ENCODE measurements at regions not wholly inside any gene's neighbourhood (a gene's known extent, or its start where the extent isn't known, plus 50 kb on each side); places are given as distances from the start of the nearest gene placed in this dataset.
A peak's percentile ranks its signal among the peaks of the same experiment; 100 is the strongest.

DNA sequence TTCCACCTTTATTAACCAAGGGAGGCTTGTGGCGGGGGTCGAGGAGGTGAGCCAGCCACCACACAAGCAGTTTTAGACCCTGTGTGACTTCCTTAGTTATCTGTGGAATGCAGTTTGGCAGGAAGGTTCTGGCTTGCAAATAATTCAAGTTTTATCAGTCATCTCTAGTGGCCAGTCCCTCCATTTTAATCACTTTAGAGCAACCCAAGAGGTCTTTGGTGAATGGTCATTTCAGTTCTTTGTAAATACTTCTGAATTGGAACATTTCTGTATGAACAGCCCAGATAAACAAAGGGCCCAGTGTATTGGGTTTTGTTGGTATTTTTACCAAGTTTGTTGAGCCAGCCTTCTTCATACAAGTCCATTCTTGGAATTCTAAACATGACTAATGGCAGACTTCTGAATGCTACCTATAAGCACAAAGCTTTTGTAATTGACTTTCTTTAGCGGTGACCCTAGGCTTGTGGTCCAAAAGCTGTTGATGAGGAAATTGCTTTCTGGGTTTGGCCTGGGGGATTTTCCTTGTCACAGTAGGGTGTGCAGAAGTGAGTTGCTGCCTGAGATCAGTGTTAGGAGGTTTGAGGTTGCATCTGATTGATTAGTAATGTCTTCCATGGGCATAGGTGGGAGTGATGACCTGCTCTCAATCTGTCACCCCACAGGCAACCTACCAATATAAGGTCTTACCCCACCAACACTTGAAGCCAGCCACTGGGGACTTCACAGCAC, 193.3 kb upstream of the TOPAZ1 start:
- ATAC-seq (ENCODE audit: low read depth in 2 of 2) = no peak
- Histone ChIP-seq H3K4me3 (ENCODE audit: low read depth, low read length) (no peak overlapping the region), H3K4me1 (ENCODE audit: control insufficient read depth, insufficient read depth, low read length, poor library complexity, severe bottlenecking) (no peaks in the 10 kb centered on the region), H3K9me3 (ENCODE audit: control insufficient read depth in 2 of 2, low read length in 2 of 2) (no peaks in the 10 kb centered on the region), H3K27me3 (ENCODE audit: control insufficient read depth, insufficient read depth, low read length) (no peaks in the 10 kb centered on the region), H3K27ac (ENCODE audit: insufficient read depth, low read length, poor library complexity, severe bottlenecking) (no peak overlapping the region), H3K36me3 (ENCODE audit: control insufficient read depth, insufficient read depth, low read length) (no peaks in the 10 kb centered on the region)
- H3K4me3 Mint-ChIP-seq = no peak overlapping the region
- H3K4me1 Mint-ChIP-seq = no peaks in the 10 kb centered on the region
- H3K27me3 Mint-ChIP-seq = peaks cover 29% of the 10 kb centered on the region
- DNase-seq = no peak
- H3K27ac Mint-ChIP-seq = no peak overlapping the region
- H3K9me3 Mint-ChIP-seq = no peaks in the 10 kb centered on the region
- H3K36me3 Mint-ChIP-seq = no peaks in the 10 kb centered on the region

DNA sequence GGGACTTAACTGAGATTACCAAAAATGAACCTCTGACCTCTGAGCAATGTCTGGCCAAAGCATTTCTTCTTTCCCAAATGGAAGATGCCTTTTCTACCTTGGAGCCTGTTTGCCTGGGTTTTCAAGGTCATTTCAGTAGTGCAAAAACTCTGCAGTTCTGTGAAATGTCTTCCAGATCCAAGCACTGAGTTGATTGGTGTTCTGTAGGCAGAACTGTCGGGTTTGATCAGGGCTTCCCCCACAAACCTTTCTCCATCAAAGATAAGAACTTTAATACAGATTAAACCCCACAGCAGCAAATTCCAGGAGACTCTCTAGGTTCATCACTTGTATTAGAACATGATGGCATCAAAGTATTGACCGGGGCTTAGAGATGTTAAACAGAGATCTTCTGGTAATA, 192.7 kb upstream of the TOPAZ1 start:
- no peak overlapping the region for H3K27ac Mint-ChIP-seq
- Histone ChIP-seq H3K27me3 (ENCODE audit: control insufficient read depth, insufficient read depth, low read length) (no peaks in the 10 kb centered on the region), H3K9me3 (ENCODE audit: control insufficient read depth in 2 of 2, low read length in 2 of 2) (no peaks in the 10 kb centered on the region), H3K36me3 (ENCODE audit: control insufficient read depth, insufficient read depth, low read length) (no peaks in the 10 kb centered on the region), H3K27ac (ENCODE audit: insufficient read depth, low read length, poor library complexity, severe bottlenecking) (no peak overlapping the region), H3K4me3 (ENCODE audit: low read depth, low read length) (no peak overlapping the region), H3K4me1 (ENCODE audit: control insufficient read depth, insufficient read depth, low read length, poor library complexity, severe bottlenecking) (no peaks in the 10 kb centered on the region)
- no peak overlapping the region for H3K4me3 Mint-ChIP-seq
- H3K36me3 Mint-ChIP-seq = no peaks in the 10 kb centered on the region
- peaks cover 29% of the 10 kb centered on the region for H3K27me3 Mint-ChIP-seq
- no peaks in the 10 kb centered on the region for H3K4me1 Mint-ChIP-seq
- no peaks in the 10 kb centered on the region for H3K9me3 Mint-ChIP-seq
- ATAC-seq (ENCODE audit: low read depth in 2 of 2) = no peak
- DNase-seq = no peak

DNA sequence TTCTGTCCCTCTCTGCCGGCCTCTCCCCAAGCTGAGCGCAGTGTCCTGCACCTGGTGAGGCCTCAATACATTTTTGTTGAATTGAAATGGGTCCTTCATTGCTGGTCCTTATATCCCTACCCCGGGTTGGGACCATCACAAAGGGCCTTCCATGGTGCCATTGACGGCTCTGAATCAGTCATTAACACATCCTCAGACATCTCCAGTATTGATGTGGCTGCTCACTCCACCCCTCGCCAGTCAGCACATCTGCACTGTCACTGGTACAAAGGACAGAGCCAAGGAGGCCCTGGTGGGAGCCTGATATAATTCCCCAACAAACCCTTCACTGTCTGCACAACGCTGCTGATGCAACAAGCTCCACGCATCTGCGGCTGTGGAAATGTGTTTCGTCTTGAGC, 191.6 kb upstream of the TOPAZ1 start:
- no peaks in the 10 kb centered on the region for H3K9me3 Mint-ChIP-seq
- H3K27ac ChIP-seq (ENCODE audit: insufficient read depth, low read length, poor library complexity, severe bottlenecking) = no peak overlapping the region
- H3K4me1 ChIP-seq (ENCODE audit: control insufficient read depth, insufficient read depth, low read length, poor library complexity, severe bottlenecking) = no peaks in the 10 kb centered on the region
- ATAC-seq (ENCODE audit: low read depth in 2 of 2) (no peak), DNase-seq (no peak)
- H3K4me1 Mint-ChIP-seq = no peaks in the 10 kb centered on the region
- H3K36me3 Mint-ChIP-seq = no peaks in the 10 kb centered on the region
- no peaks in the 10 kb centered on the region for H3K9me3 ChIP-seq (ENCODE audit: control insufficient read depth in 2 of 2, low read length in 2 of 2)
- no peaks in the 10 kb centered on the region for H3K27me3 ChIP-seq (ENCODE audit: control insufficient read depth, insufficient read depth, low read length)
- H3K36me3 ChIP-seq (ENCODE audit: control insufficient read depth, insufficient read depth, low read length) = no peaks in the 10 kb centered on the region
- no peak overlapping the region for H3K4me3 ChIP-seq (ENCODE audit: low read depth, low read length)
- peaks cover 33% of the 10 kb centered on the region for H3K27me3 Mint-ChIP-seq
- no peak overlapping the region for H3K27ac Mint-ChIP-seq
- no peak overlapping the region for H3K4me3 Mint-ChIP-seq

DNA sequence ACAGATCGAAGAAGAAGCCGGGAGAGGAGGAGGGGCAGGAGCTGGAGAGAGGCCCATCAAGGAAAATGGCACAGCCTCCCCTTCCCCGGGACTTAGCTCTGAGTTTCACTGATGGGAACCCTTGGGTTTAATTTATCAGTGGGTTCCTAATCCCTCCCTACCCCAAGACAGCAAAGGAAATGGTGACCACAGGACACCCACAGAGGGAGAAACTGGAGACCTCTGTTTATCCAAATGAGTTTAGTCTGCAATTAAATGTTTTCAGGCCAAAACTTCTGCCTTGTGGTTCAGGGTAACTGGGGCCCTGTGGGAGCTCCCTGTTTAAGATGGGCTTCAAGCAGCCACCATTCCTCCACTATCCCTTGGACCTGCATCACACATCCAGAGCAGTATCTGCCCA, 190.8 kb upstream of the TOPAZ1 start:
- H3K27me3 Mint-ChIP-seq = peaks cover 28% of the 10 kb centered on the region

GRCh38 chr3:44055951-44056350, 185.7 kb upstream of the TOPAZ1 start:
- no peaks in the 10 kb centered on the region for H3K9me3 ChIP-seq (ENCODE audit: control insufficient read depth in 2 of 2, low read length in 2 of 2)
- Mint-ChIP-seq H3K27ac (no peak overlapping the region), H3K36me3 (no peaks in the 10 kb centered on the region), H3K4me1 (peaks cover 0 to 31% (median under 1%) of the 10 kb centered on the region in 4 donors), H3K4me3 (no peak overlapping the region), H3K27me3 (peaks cover 27% of the 10 kb centered on the region), H3K9me3 (no peaks in the 10 kb centered on the region)
- H3K27ac ChIP-seq (ENCODE audit: insufficient read depth, low read length, poor library complexity, severe bottlenecking) = no peak overlapping the region
- H3K4me3 ChIP-seq (ENCODE audit: low read depth, low read length) = no peak overlapping the region
- DNase-seq = no peak
- no peak for ATAC-seq (ENCODE audit: low read depth in 2 of 2)
- H3K4me1 ChIP-seq (ENCODE audit: control insufficient read depth, insufficient read depth, low read length, poor library complexity, severe bottlenecking) = no peaks in the 10 kb centered on the region
- no peaks in the 10 kb centered on the region for H3K27me3 ChIP-seq (ENCODE audit: control insufficient read depth, insufficient read depth, low read length)
- H3K36me3 ChIP-seq (ENCODE audit: control insufficient read depth, insufficient read depth, low read length) = no peaks in the 10 kb centered on the region

More for the DNA sequence above, 190.8 kb upstream of the TOPAZ1 start:
- H3K4me1 Mint-ChIP-seq = no peaks in the 10 kb centered on the region
- no peaks in the 10 kb centered on the region for H3K4me1 ChIP-seq (ENCODE audit: control insufficient read depth, insufficient read depth, low read length, poor library complexity, severe bottlenecking)
- H3K9me3 ChIP-seq (ENCODE audit: control insufficient read depth in 2 of 2, low read length in 2 of 2) = no peaks in the 10 kb centered on the region
- H3K27ac ChIP-seq (ENCODE audit: insufficient read depth, low read length, poor library complexity, severe bottlenecking) = no peak overlapping the region
- no peaks in the 10 kb centered on the region for H3K36me3 ChIP-seq (ENCODE audit: control insufficient read depth, insufficient read depth, low read length)
- no peak overlapping the region for H3K4me3 ChIP-seq (ENCODE audit: low read depth, low read length)
- H3K36me3 Mint-ChIP-seq = no peaks in the 10 kb centered on the region
- no peaks in the 10 kb centered on the region for H3K27me3 ChIP-seq (ENCODE audit: control insufficient read depth, insufficient read depth, low read length)
- H3K4me3 Mint-ChIP-seq = no peak overlapping the region
- no peak overlapping the region for H3K27ac Mint-ChIP-seq
- DNase-seq = no peak
- H3K9me3 Mint-ChIP-seq = no peaks in the 10 kb centered on the region
- no peak for ATAC-seq (ENCODE audit: low read depth in 2 of 2)

GRCh38 chr3:44056446-44057240, 185.0 kb upstream of the TOPAZ1 start:
- Histone ChIP-seq H3K27me3 (ENCODE audit: control insufficient read depth, insufficient read depth, low read length) (no peaks in the 10 kb centered on the region), H3K9me3 (ENCODE audit: control insufficient read depth in 2 of 2, low read length in 2 of 2) (no peaks in the 10 kb centered on the region), H3K27ac (ENCODE audit: insufficient read depth, low read length, poor library complexity, severe bottlenecking) (no peak overlapping the region), H3K4me3 (ENCODE audit: low read depth, low read length) (no peak overlapping the region), H3K4me1 (ENCODE audit: control insufficient read depth, insufficient read depth, low read length, poor library complexity, severe bottlenecking) (no peaks in the 10 kb centered on the region), H3K36me3 (ENCODE audit: control insufficient read depth, insufficient read depth, low read length) (no peaks in the 10 kb centered on the region)
- no peak for ATAC-seq (ENCODE audit: low read depth in 2 of 2)
- H3K9me3 Mint-ChIP-seq = no peaks in the 10 kb centered on the region
- DNase-seq = no peak
- H3K27me3 Mint-ChIP-seq = peaks cover 27% of the 10 kb centered on the region
- no peak overlapping the region for H3K4me3 Mint-ChIP-seq
- no peak overlapping the region for H3K27ac Mint-ChIP-seq
- no peaks in the 10 kb centered on the region for H3K36me3 Mint-ChIP-seq
- peaks cover 0 to 31% (median under 1%) of the 10 kb centered on the region in 4 donors for H3K4me1 Mint-ChIP-seq

DNA sequence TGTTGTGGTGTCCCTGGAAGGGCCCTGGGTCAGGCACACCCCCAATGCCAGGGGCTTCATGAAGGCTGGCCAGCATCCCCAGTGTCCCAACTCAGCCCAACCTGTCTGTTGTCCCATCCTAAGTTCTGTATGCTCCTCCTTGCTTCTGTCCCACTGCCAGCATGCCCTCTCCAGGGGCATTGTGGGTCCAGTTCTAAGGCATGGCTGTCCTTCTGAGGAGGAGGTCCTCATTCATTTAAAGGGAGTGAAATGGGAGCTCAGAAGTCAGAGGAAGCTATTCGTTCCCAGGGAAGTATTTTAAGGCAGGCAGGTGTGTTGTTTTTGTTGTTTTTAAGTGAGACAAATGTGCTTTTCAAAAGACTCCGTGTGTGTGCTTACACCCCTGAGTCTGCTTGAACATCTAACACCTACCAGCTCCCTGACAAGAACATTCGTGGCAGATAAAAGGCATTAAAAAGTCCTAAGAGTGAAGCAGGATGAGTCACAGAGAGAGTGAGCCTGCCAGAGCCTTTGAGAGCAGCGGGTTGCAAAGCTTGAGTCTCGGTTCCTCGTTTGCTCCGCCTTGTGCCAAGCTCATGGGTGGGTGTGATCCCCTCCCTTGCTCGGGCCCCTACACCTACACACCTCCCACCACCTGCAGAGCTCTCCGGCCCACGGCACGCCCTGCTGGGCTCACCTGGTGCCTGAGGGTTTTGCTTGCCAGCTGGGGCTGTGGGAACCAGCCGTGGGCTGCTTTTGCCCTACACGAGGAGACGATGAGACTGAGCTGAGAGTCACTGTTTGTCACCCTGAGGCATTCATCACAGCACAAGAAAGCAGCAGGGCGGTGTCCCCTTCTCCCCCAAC, 183.4 kb upstream of the TOPAZ1 start:
- Histone ChIP-seq H3K27me3 (ENCODE audit: control insufficient read depth, insufficient read depth, low read length) (peaks cover 2% of the 10 kb centered on the region), H3K27ac (ENCODE audit: insufficient read depth, low read length, poor library complexity, severe bottlenecking) (no peak overlapping the region), H3K4me1 (ENCODE audit: control insufficient read depth, insufficient read depth, low read length, poor library complexity, severe bottlenecking) (no peaks in the 10 kb centered on the region), H3K36me3 (ENCODE audit: control insufficient read depth, insufficient read depth, low read length) (no peaks in the 10 kb centered on the region), H3K4me3 (ENCODE audit: low read depth, low read length) (no peak overlapping the region), H3K9me3 (ENCODE audit: control insufficient read depth in 2 of 2, low read length in 2 of 2) (no peaks in the 10 kb centered on the region)
- no peaks in the 10 kb centered on the region for H3K36me3 Mint-ChIP-seq
- peaks cover 0 to 31% (median under 1%) of the 10 kb centered on the region in 4 donors for H3K4me1 Mint-ChIP-seq
- H3K4me3 Mint-ChIP-seq = peak overlapping the region in 2 of 4 donors; percentile 44 to 59
- DNase-seq = peak in 1 of 3 donors; percentile 15
- ATAC-seq (ENCODE audit: low read depth in 2 of 2) = peak; percentile 70 to 75
- H3K27me3 Mint-ChIP-seq = peaks cover 21% of the 10 kb centered on the region
- peak overlapping the region in 1 of 3 donors; percentile 51 for H3K27ac Mint-ChIP-seq
- no peaks in the 10 kb centered on the region for H3K9me3 Mint-ChIP-seq

Measured in CD4-positive, CD25-positive, alpha-beta regulatory T cell (primary cell).